ENCODE measurements at regions not wholly inside any gene's neighbourhood (a gene's known extent, or its start where the extent isn't known, plus 50 kb on each side); places are given as distances from the start of the nearest gene placed in this dataset.

DNA sequence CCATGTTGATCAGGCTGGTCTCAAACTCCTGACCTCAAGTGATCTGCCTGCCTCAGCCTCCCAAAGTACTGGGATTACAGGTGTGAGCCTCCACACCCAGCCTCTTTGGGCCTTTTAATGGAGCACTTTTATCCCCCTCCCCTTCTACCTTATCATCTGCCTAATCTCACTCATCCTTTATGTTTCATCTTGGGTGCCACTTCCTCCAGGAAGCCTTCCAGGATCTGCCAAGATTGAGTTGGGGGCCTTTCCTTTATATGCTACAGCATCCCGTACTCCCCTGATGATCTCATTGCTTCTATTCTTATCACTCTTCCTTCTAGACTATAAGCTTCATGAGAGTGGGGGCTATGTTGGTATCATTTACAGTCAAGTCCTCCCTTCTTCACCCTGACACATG lies 192.8 kb upstream of the WSCD1 start:
- H3K4me3 ChIP-seq (ENCODE audit: low read depth, low read length) = no peak overlapping the region
- TF ChIP-seq MYC (IDR thresholded peaks at IDR 0.05; ENCODE audit: low read depth, low read length) = no peak
- TF ChIP-seq, protein P1, sequence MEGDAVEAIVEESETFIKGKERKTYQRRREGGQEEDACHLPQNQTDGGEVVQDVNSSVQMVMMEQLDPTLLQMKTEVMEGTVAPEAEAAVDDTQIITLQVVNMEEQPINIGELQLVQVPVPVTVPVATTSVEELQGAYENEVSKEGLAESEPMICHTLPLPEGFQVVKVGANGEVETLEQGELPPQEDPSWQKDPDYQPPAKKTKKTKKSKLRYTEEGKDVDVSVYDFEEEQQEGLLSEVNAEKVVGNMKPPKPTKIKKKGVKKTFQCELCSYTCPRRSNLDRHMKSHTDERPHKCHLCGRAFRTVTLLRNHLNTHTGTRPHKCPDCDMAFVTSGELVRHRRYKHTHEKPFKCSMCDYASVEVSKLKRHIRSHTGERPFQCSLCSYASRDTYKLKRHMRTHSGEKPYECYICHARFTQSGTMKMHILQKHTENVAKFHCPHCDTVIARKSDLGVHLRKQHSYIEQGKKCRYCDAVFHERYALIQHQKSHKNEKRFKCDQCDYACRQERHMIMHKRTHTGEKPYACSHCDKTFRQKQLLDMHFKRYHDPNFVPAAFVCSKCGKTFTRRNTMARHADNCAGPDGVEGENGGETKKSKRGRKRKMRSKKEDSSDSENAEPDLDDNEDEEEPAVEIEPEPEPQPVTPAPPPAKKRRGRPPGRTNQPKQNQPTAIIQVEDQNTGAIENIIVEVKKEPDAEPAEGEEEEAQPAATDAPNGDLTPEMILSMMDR (IDR thresholded peaks at IDR 0.05; ENCODE audit: low read depth, low read length) = no peak
- no peak for TF ChIP-seq POLR2A (IDR thresholded peaks at IDR 0.05; ENCODE audit: extremely low read depth, insufficient read length)
- TF ChIP-seq, protein P2, sequence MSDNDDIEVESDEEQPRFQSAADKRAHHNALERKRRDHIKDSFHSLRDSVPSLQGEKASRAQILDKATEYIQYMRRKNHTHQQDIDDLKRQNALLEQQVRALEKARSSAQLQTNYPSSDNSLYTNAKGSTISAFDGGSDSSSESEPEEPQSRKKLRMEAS (IDR thresholded peaks at IDR 0.05; ENCODE audit: low read depth, low read length) = no peak
- no peak for DNase-seq (ENCODE audit: low read depth)

DNA sequence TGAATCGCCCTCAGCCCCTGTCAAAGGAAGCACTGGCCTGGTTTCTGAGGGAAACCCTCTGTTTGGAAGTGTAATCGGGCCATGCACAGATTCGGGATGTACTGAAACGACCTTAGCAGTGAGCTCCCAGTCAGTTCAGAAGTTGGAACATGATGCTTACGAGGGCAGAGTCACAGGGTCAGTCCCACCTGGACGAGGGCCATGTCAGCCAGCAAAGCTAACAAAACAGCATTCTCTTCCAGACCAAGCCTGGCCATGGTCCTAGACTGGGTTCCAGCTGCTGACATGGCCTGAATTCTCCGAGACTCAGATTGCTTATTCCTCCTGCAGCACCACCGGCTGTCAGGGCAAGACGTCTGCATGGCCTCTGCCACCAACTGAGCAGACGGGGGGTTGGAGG lies 192.2 kb upstream of the WSCD1 start:
- DNase-seq (ENCODE audit: low read depth) = no peak
- H3K4me3 ChIP-seq (ENCODE audit: low read depth, low read length) = no peak overlapping the region
- TF ChIP-seq POLR2A (IDR thresholded peaks at IDR 0.05; ENCODE audit: extremely low read depth, insufficient read length) (no peak), MYC (IDR thresholded peaks at IDR 0.05; ENCODE audit: low read depth, low read length) (no peak)
- TF ChIP-seq, protein P2 (IDR thresholded peaks at IDR 0.05; ENCODE audit: low read depth, low read length) = no peak
- TF ChIP-seq, protein P1 (IDR thresholded peaks at IDR 0.05; ENCODE audit: low read depth, low read length) = no peak

DNA sequence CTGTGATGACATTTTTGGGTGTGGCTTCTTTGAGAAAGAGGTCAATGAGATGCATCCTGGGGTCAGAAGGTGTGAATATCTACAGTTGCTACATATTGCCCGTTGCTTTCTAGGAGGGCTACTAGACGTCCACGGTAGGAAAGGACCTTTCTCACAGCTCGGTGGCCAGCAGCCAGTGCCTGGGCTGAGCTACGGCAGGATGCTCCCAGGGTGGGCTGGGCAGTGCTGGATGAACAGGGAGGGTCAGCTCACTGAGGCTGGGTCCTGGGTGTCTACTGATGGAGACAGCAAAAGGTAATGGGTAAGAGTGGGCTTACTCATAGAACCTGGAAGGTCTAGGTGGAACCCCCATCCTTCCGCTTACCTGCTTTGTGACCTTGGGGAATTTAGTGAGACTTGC lies 188.3 kb upstream of the WSCD1 start:
- H3K4me3 ChIP-seq (ENCODE audit: low read depth, low read length) = no peak overlapping the region
- no peak for DNase-seq (ENCODE audit: low read depth)
- TF ChIP-seq MYC (IDR thresholded peaks at IDR 0.05; ENCODE audit: low read depth, low read length) (no peak), POLR2A (IDR thresholded peaks at IDR 0.05; ENCODE audit: extremely low read depth, insufficient read length) (no peak)
- TF ChIP-seq, protein P2 (IDR thresholded peaks at IDR 0.05; ENCODE audit: low read depth, low read length) = no peak
- TF ChIP-seq, protein P1 (IDR thresholded peaks at IDR 0.05; ENCODE audit: low read depth, low read length) = no peak

DNA sequence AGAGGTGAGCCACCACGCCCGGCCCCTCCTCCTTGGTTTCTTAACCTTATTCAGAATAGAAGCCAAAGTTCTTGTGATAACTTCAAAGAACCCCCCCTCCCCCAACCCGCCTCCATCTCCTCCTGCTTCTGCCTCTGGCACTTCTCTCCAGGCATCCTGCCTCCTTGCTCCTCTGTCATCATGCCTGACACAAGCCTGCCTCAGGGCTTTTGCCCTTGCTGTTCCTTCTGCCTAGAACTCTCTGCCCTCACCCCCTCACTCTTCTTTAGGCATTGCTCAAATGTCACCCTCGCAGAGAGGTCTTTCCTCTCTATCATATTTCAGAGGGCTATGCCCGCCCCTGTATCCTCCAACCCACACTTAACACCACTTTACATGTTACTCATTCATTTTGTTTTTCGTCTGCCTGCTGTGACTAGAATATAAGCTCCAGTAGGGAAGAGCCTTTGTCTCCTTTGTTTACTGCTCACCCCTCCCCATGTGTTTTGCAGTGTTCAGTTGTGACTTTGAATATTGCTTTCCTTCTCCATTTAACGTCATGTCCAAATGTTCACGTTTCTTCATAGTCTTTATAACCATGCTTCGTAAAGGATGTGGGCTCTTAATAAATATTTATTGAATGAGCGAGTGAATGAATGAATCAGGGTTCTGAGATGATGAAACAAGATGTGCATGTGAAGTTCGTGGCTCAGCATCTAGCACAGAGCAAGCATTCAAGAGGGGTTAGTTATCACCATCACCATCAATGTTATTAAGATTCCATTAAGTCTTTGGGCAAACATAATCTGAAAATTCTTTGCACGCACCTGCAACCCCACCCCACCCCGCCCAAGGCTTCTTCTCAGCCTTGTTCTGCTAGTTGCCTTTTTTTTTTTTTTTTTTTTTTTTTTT lies 186.2 kb upstream of the WSCD1 start:
- TF ChIP-seq MYC (IDR thresholded peaks at IDR 0.05; ENCODE audit: low read depth, low read length) = no peak
- no peak for TF ChIP-seq POLR2A (IDR thresholded peaks at IDR 0.05; ENCODE audit: extremely low read depth, insufficient read length)
- TF ChIP-seq, protein P2 (IDR thresholded peaks at IDR 0.05; ENCODE audit: low read depth, low read length) = no peak
- TF ChIP-seq, protein P1 (IDR thresholded peaks at IDR 0.05; ENCODE audit: low read depth, low read length) = no peak
- no peak for DNase-seq (ENCODE audit: low read depth)
- no peak overlapping the region for H3K4me3 ChIP-seq (ENCODE audit: low read depth, low read length)

DNA sequence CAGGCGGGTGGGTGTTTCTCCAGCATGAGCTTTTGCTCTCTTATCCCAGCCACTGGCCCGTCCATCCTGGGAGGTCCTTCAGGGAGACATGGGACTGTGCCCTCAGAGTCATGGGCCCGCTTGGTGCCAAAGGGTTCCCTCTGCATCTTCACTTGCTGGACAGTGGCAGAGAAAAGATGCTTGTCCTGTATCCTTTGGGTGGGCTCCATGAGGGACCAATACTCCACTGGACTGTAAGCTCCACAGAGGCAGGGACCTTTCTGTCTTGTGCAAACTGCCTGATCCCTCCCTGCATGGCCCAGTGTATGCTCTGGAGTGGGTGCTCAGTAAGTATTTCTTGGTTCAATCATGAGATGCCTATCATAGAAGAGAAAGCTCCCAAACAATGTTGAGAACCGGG lies 184.8 kb upstream of the WSCD1 start:
- no peak for DNase-seq (ENCODE audit: low read depth)
- TF ChIP-seq POLR2A (IDR thresholded peaks at IDR 0.05; ENCODE audit: extremely low read depth, insufficient read length) = no peak
- TF ChIP-seq, protein P2 (IDR thresholded peaks at IDR 0.05; ENCODE audit: low read depth, low read length) = no peak
- no peak for TF ChIP-seq MYC (IDR thresholded peaks at IDR 0.05; ENCODE audit: low read depth, low read length)
- TF ChIP-seq, protein P1 (IDR thresholded peaks at IDR 0.05; ENCODE audit: low read depth, low read length) = no peak
- no peak overlapping the region for H3K4me3 ChIP-seq (ENCODE audit: low read depth, low read length)

All from NB4 (cell line).